Testis (tissue), 2 donors: ENCODE measurements at regions not wholly inside any gene's neighbourhood (a gene's known extent, or its start where the extent isn't known, plus 50 kb on each side); places are given as distances from the start of the nearest gene placed in this dataset.

Source experiments
- DNase-seq: peaks from one replicate; pipeline ENCODE4 v3.0.0-alpha.2; 2019
- H3K27ac ChIP-seq, 2 donors: fragments of 200-600 bp; sonication (generic); one replicate each; pipeline ENCODE4 v1.5.1; 2019
- H3K27me3 ChIP-seq: fragments of 200-600 bp; sonication (generic); one replicate; pipeline ENCODE4 v1.5.1; 2019
- H3K36me3 ChIP-seq: fragments of 200-600 bp; sonication (generic); one replicate; pipeline ENCODE4 v1.5.1; 2017; ENCODE audit warnings: low read depth; ENCODE audit errors: missing control alignments
- H3K4me1 ChIP-seq: fragments of 200-600 bp; sonication (generic); one replicate; pipeline ENCODE4 v1.5.1; 2019
- H3K4me3 ChIP-seq, 2 donors: fragments of 200-600 bp; sonication (generic); one replicate each; pipeline ENCODE4 v1.5.1; 2017 to 2019
- H3K9me3 ChIP-seq: fragments of 200-600 bp; sonication (generic); one replicate; pipeline ENCODE4 v1.5.1; 2017
- CTCF ChIP-seq, 3 experiments: fragments of 450-650 bp in 2 of 3; fragments of 200-600 bp in 1 of 3; sonication (generic) in 1 of 3; IDR thresholded peaks; one replicate each; pipeline ENCODE4 v1.5.1; 2016 to 2019; ENCODE audit warnings: antibody characterized with exemption in 3 of 3, mild to moderate bottlenecking in 2 of 3, moderate library complexity in 1 of 3
- POLR2A ChIP-seq: fragments of 450-650 bp; IDR thresholded peaks from one replicate; pipeline ENCODE4 v1.6.1; 2017; ENCODE audit warnings: antibody characterized with exemption, mild to moderate bottlenecking, moderate library complexity
- WGBS, 2 donors: methylation state at CpG; one replicate each; pipeline ENCODE4 v1.1.5; 2018; 5-methylcytosine and 5-hydroxymethylcytosine counted together
- intact Hi-C: fragments of 100-400 bp; cut with DNase I; formaldehyde crosslinking; loops from one replicate; pipeline ENCODE4 v1.15.1; 2023; ENCODE audit warnings: low total_unique reads

- Histone ChIP-seq H3K27me3 (no peaks in the 10 kb centered on the region), H3K4me1 (peaks cover 10% of the 10 kb centered on the region), H3K9me3 (no peaks in the 10 kb centered on the region), H3K27ac (no peak overlapping the region), H3K4me3 (no peak overlapping the region), H3K36me3 (no peaks in the 10 kb centered on the region)
- TF ChIP-seq POLR2A, result no peak
- 79 to 80% methylated on average over 3 of the region's 3 CpGs for WGBS, 2 donors
- no peak for DNase-seq
- intact Hi-C loops, result no loop called here
Measured at GRCh38 chr1:193593147-193593885, 406.9 kb upstream of the B3GALT2 start.

- intact Hi-C loops, result no loop called here
Measured at GRCh38 chr1:193592317-193592716, 405.9 kb upstream of the B3GALT2 start.

GRCh38 chr1:193590102-193590501 lies 403.7 kb upstream of the B3GALT2 start:
- no peak for DNase-seq
- H3K4me3 ChIP-seq, result no peak overlapping the region
- no peaks in the 10 kb centered on the region for H3K9me3 ChIP-seq
- H3K4me1 ChIP-seq, result peaks cover 10% of the 10 kb centered on the region
- TF ChIP-seq POLR2A, result no peak
- TF ChIP-seq CTCF (IDR thresholded peaks at IDR 0.05), result no peak
- H3K36me3 ChIP-seq, result no peaks in the 10 kb centered on the region
- H3K27ac ChIP-seq, result no peak overlapping the region
- intact Hi-C loops, result no loop called here
- H3K27me3 ChIP-seq, result no peaks in the 10 kb centered on the region

More at GRCh38 chr1:193592317-193592716, 405.9 kb upstream of the B3GALT2 start:
- Histone ChIP-seq H3K27ac (no peak overlapping the region), H3K9me3 (no peaks in the 10 kb centered on the region), H3K27me3 (no peaks in the 10 kb centered on the region), H3K4me1 (peaks cover 10% of the 10 kb centered on the region), H3K4me3 (no peak overlapping the region), H3K36me3 (no peaks in the 10 kb centered on the region)
- DNase-seq, result no peak
- 55 to 73% methylated on average over 2 of the region's 2 CpGs for WGBS, 2 donors
- TF ChIP-seq POLR2A (no peak), CTCF (IDR thresholded peaks at IDR 0.05) (no peak)

- DNase-seq, result no peak
- no peak for TF ChIP-seq CTCF (IDR thresholded peaks at IDR 0.05)
- no peak for TF ChIP-seq POLR2A
- Histone ChIP-seq H3K4me1 (peaks cover 10% of the 10 kb centered on the region), H3K4me3 (no peak overlapping the region), H3K27me3 (no peaks in the 10 kb centered on the region), H3K9me3 (no peaks in the 10 kb centered on the region), H3K27ac (no peak overlapping the region), H3K36me3 (no peaks in the 10 kb centered on the region)
- 23 to 27% methylated on average over 3 of the region's 3 CpGs for WGBS, 2 donors
- intact Hi-C loops, result no loop called here
Measured at GRCh38 chr1:193589597-193590040, 403.2 kb upstream of the B3GALT2 start.

- peaks cover 10% of the 10 kb centered on the region for H3K4me1 ChIP-seq
- H3K27ac ChIP-seq, result no peak overlapping the region
- no peak for TF ChIP-seq CTCF (IDR thresholded peaks at IDR 0.05)
- intact Hi-C loops, result no loop called here
- WGBS, 2 donors, result 80% methylated on average over 8 of the region's 8 CpGs
- DNase-seq, result no peak
- H3K9me3 ChIP-seq, result no peaks in the 10 kb centered on the region
- H3K4me3 ChIP-seq, result no peak overlapping the region
- no peaks in the 10 kb centered on the region for H3K27me3 ChIP-seq
- H3K36me3 ChIP-seq, result no peaks in the 10 kb centered on the region
Measured at GRCh38 chr1:193588311-193589082, 402.1 kb upstream of the B3GALT2 start.
